HCT116 (cell line): ENCODE measurements at regions not wholly inside any gene's neighbourhood (a gene's known extent, or its start where the extent isn't known, plus 50 kb on each side); places are given as distances from the start of the nearest gene placed in this dataset.

Source experiments
- ATAC-seq: fragments of 200-7000 bp; cut with Tn5 transposase; 2 replicates; pipeline ENCODE4 v1.9.1; 2020; ENCODE audit warnings: mild to moderate bottlenecking, moderate library complexity
- BruUV-seq: library from RNA; stranded (reverse); fragments of 400-500 nt; replicated peaks from 2 replicates; lab custom pipeline; 2021; lab: Mats Ljungman, UMichigan
- CTCF ChIA-PET: fragments of 300-600 bp; sonication (Branson Sonifier 250); formaldehyde crosslinking; loops from one replicate; lab custom pipeline; 2021; ENCODE audit warnings: antibody characterized with exemption; lab: Charles Lee
- POLR2A ChIA-PET: fragments of 300-600, 350-600 bp; sonication (Branson Sonifier 250); formaldehyde crosslinking; loops from one replicate; lab custom pipeline; 2021; ENCODE audit warnings: antibody characterized with exemption; lab: Charles Lee
- RAD21 ChIA-PET, 2 experiments: fragments of 300-600 bp; sonication (Branson Sonifier 250); formaldehyde crosslinking; loops; one replicate each; lab custom pipeline; 2023; ENCODE audit warnings: low total read pairs in 2 of 2; ENCODE audit not compliant: uncharacterized antibody in 2 of 2, unreplicated experiment in 2 of 2, low non-redundant PET in 1 of 2; lab: Charles Lee
- DNase-seq: peaks from one replicate; pipeline ENCODE4 v3.0.0-alpha.2; 2010; ENCODE audit warnings: low read depth, low spot score
- H2AFZ ChIP-seq: fragments of 200-600 bp; shearing (Covaris generic), sonication (generic); 2 replicates; pipeline ENCODE4 v1.6.1; 2017; ENCODE audit warnings: low read depth, mixed run types, mixed read lengths, antibody characterized with exemption, low read length; ENCODE audit not compliant: poor library complexity, severe bottlenecking
- H3K27ac ChIP-seq: 2 replicates; pipeline ENCODE4 v1.5.1; 2012; ENCODE audit warnings: low read depth, low read length
- H3K27me3 ChIP-seq: fragments of 200-600 bp; sonication (generic); 2 replicates; pipeline ENCODE4 v1.6.1; 2016; ENCODE audit warnings: mixed run types, low read length, mixed read lengths; ENCODE audit not compliant: insufficient read depth
- H3K36me3 ChIP-seq, 2 experiments: fragments of 200-500 bp in 1 of 2; fragments of 200-600 bp in 1 of 2; sonication (Bioruptor generic) in 1 of 2; sonication (generic) in 1 of 2; 2 replicates each; pipeline versions ENCODE4 v1.5.1 to v1.6.1; 2014 to 2016; ENCODE audit warnings: low read length in 2 of 2, inconsistent platforms in 1 of 2, mixed read lengths in 1 of 2, mixed run types in 1 of 2; ENCODE audit not compliant: insufficient read depth in 2 of 2, control insufficient read depth in 1 of 2
- H3K4me1 ChIP-seq, 2 experiments: fragments of 200-600 bp in 1 of 2; sonication (generic) in 1 of 2; 2 replicates each; pipeline versions ENCODE4 v1.5.1 to v1.6.1; 2012 to 2017; ENCODE audit warnings: low read length in 2 of 2, inconsistent platforms in 1 of 2, mild to moderate bottlenecking in 1 of 2, mixed read lengths in 1 of 2, mixed run types in 1 of 2, moderate library complexity in 1 of 2; ENCODE audit not compliant: insufficient read depth in 2 of 2, control insufficient read depth in 1 of 2
- H3K4me2 ChIP-seq: fragments of 200-600 bp; sonication (generic); 2 replicates; pipeline ENCODE4 v1.6.1; 2017; ENCODE audit warnings: mixed run types, low read length, mixed read lengths
- H3K4me3 ChIP-seq, 2 experiments: fragments of 200-600 bp in 1 of 2; sonication (generic) in 1 of 2; replicated peaks in 1 of 2; 2 replicates each; pipeline ENCODE4 v1.5.1; 2011 to 2016; ENCODE audit warnings: low read length in 2 of 2, control low read depth in 1 of 2, low read depth in 1 of 2, mild to moderate bottlenecking in 1 of 2, mixed read lengths in 1 of 2, mixed run types in 1 of 2
- H3K79me2 ChIP-seq: fragments of 200-600 bp; sonication (generic); 2 replicates; pipeline ENCODE4 v1.6.1; 2017; ENCODE audit warnings: mild to moderate bottlenecking, mixed run types, low read length, moderate library complexity, mixed read lengths; ENCODE audit not compliant: insufficient read depth
- H3K9ac ChIP-seq: fragments of 200-600 bp; sonication (generic); 2 replicates; pipeline ENCODE4 v1.6.1; 2016; ENCODE audit warnings: low read length, mixed read lengths
- H3K9me2 ChIP-seq: fragments of 200-600 bp; sonication (generic), shearing (Covaris generic); 2 replicates; pipeline ENCODE4 v1.6.1; 2017; ENCODE audit warnings: mixed run types, mild to moderate bottlenecking, moderate library complexity; ENCODE audit not compliant: insufficient read depth
- H3K9me3 ChIP-seq, 2 experiments: fragments of 200-500 bp in 1 of 2; fragments of 200-600 bp in 1 of 2; sonication (Bioruptor generic) in 1 of 2; sonication (generic) in 1 of 2; 2 replicates each; pipeline ENCODE4 v1.6.1; 2014 to 2017; ENCODE audit warnings: low read length in 2 of 2, mixed read lengths in 2 of 2, inconsistent platforms in 1 of 2, low read depth in 1 of 2, mild to moderate bottlenecking in 1 of 2, mixed run types in 1 of 2, moderate library complexity in 1 of 2; ENCODE audit not compliant: control insufficient read depth in 1 of 2, insufficient read depth in 1 of 2
- H4K20me1 ChIP-seq: fragments of 200-600 bp; sonication (generic), shearing (Covaris generic); 2 replicates; pipeline ENCODE4 v1.6.1; 2017; ENCODE audit warnings: mixed run types, mild to moderate bottlenecking, moderate library complexity; ENCODE audit not compliant: insufficient read depth
- ELF1 ChIP-seq: IDR thresholded peaks from 2 replicates; pipeline ENCODE4 v1.6.1; 2012; ENCODE audit warnings: low read depth, borderline replicate concordance
- JUND ChIP-seq: IDR thresholded peaks from 2 replicates; pipeline ENCODE4 v1.6.1; 2012
- RAD21 ChIP-seq: IDR thresholded peaks from 2 replicates; pipeline ENCODE4 v1.6.1; 2012; ENCODE audit warnings: low read depth, mild to moderate bottlenecking
- SIN3A ChIP-seq: IDR thresholded peaks from 2 replicates; pipeline ENCODE4 v1.6.1; 2012; ENCODE audit warnings: low read depth
- SP1 ChIP-seq: IDR thresholded peaks from 2 replicates; pipeline ENCODE4 v1.6.1; 2012; ENCODE audit warnings: low read depth
- SRF ChIP-seq: IDR thresholded peaks from 2 replicates; pipeline ENCODE4 v1.6.1; 2012; ENCODE audit warnings: low read depth
- intact Hi-C: fragments of 100-400 bp; cut with micrococcal nuclease; formaldehyde crosslinking; loops from 2 replicates; pipeline ENCODE4 v1.10.0; 2022
- TF ChIP-seq, protein P1 (sequence below): IDR thresholded peaks from 2 replicates; pipeline ENCODE4 v1.6.1; 2011; ENCODE audit warnings: mild to moderate bottlenecking, low read length, moderate library complexity; ENCODE audit not compliant: insufficient replicate concordance; ENCODE audit errors: extremely low read depth
- TF ChIP-seq, protein P2 (sequence below): IDR thresholded peaks from 2 replicates; pipeline ENCODE4 v1.6.1; 2012

DNA sequence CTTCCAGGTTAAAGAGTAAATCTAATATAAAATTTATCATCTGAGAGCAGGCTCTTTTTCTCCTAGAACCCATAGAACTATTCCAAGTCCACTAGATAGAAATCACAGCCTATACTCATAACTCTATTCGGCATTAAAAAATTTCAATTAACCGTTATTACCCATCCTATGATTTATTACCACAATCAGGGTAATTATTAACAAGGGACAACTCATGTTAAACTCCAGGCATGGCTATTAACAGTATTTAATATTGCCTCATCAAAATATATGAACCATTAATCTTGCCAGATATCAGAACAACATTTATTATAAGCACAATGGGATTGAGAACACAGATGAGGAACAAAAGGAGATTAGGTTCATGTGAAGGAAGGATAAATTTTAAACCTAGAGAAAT is 136.8 kb upstream of the RIOK3 start:
- Histone ChIP-seq H3K9me2 (no peaks in the 10 kb centered on the region), H3K4me1 (peaks cover 0 to 16% of the 10 kb centered on the region in 2 experiments; a peak in 1 of 4 replicates), H3K27ac (no peak overlapping the region), H3K27me3 (no peaks in the 10 kb centered on the region), H3K79me2 (no peaks in the 10 kb centered on the region), H2AFZ (no peak overlapping the region), H3K9ac (no peak overlapping the region), H3K4me2 (no peak overlapping the region), H3K9me3 (no peaks in the 10 kb centered on the region), H3K36me3 (no peaks in the 10 kb centered on the region), H3K4me3 (no peak overlapping the region), H4K20me1 (no peaks in the 10 kb centered on the region)
- DNase-seq = no peak
- CTCF ChIA-PET = no interaction called here
- no peak for ATAC-seq
- BruUV-seq = no TSS peak
- intact Hi-C loops = no loop called here
- RAD21 ChIA-PET = no interaction called here
- TF ChIP-seq JUND (no peak), SIN3A (no peak), SRF (no peak), ELF1 (no peak), SP1 (no peak)
- TF ChIP-seq, protein P1, sequence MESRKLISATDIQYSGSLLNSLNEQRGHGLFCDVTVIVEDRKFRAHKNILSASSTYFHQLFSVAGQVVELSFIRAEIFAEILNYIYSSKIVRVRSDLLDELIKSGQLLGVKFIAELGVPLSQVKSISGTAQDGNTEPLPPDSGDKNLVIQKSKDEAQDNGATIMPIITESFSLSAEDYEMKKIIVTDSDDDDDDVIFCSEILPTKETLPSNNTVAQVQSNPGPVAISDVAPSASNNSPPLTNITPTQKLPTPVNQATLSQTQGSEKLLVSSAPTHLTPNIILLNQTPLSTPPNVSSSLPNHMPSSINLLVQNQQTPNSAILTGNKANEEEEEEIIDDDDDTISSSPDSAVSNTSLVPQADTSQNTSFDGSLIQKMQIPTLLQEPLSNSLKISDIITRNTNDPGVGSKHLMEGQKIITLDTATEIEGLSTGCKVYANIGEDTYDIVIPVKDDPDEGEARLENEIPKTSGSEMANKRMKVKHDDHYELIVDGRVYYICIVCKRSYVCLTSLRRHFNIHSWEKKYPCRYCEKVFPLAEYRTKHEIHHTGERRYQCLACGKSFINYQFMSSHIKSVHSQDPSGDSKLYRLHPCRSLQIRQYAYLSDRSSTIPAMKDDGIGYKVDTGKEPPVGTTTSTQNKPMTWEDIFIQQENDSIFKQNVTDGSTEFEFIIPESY = no peak
- TF ChIP-seq, protein P2, sequence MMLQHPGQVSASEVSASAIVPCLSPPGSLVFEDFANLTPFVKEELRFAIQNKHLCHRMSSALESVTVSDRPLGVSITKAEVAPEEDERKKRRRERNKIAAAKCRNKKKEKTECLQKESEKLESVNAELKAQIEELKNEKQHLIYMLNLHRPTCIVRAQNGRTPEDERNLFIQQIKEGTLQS = no peak
- POLR2A ChIA-PET = no interaction called here

GRCh38 chr18:23316988-23317387 is 136.1 kb upstream of the RIOK3 start:
- Histone ChIP-seq H3K4me2 (no peak overlapping the region), H3K4me1 (peaks cover 0 to 11% of the 10 kb centered on the region in 2 experiments; a peak in 1 of 4 replicates), H4K20me1 (no peaks in the 10 kb centered on the region), H3K4me3 (no peak overlapping the region), H2AFZ (no peak overlapping the region), H3K36me3 (no peaks in the 10 kb centered on the region), H3K79me2 (no peaks in the 10 kb centered on the region), H3K9me2 (no peaks in the 10 kb centered on the region), H3K27ac (no peak overlapping the region), H3K27me3 (no peaks in the 10 kb centered on the region), H3K9me3 (no peaks in the 10 kb centered on the region), H3K9ac (no peak overlapping the region)
- DNase-seq = no peak
- no peak for TF ChIP-seq RAD21
- no TSS peak for BruUV-seq
- ChIA-PET RAD21 (no interaction called here), POLR2A (no interaction called here), CTCF (no interaction called here)
- intact Hi-C loops = no loop called here
- no peak for ATAC-seq
